HG03159 (cell line): ENCODE measurements at regions not wholly inside any gene's neighbourhood (a gene's known extent, or its start where the extent isn't known, plus 50 kb on each side); places are given as distances from the start of the nearest gene placed in this dataset.
A peak's percentile ranks its signal among the peaks of the same experiment; 100 is the strongest.
"Not testable (repeated sequence)": the region's sequence is repeated elsewhere in the genome, so short reads cannot be mapped to it uniquely, and the experiment has no call there.

ENCODE experiments used
- ATAC-seq: cut with Tn5 transposase; IDR thresholded peaks from one replicate; pipeline ENCODE4 v1.9.1; 2021; ENCODE audit warnings: mild to moderate bottlenecking, moderate library complexity; ENCODE audit not compliant: unreplicated experiment

DNA sequence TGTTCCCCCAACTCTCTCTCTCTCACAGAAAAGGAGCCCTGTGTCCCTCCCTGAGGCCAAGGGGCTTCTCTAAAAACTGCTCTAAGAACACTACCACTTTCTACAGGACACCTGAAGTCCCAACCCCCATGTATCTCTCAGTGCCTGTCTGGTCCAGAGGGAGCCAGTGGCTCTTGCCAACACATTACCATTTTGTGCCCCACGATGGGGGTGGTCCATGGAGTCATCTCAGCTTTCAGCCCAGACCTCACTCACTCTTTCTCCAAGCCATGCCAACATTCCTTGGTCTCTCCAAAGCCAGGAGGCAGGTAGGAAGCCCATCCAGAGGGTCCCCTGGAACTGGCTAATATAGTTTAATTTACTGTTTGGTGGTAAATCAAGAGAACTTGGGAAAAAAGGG, 962.1 kb upstream of the DEFB115 start:
- not testable (repeated sequence) for ATAC-seq

DNA sequence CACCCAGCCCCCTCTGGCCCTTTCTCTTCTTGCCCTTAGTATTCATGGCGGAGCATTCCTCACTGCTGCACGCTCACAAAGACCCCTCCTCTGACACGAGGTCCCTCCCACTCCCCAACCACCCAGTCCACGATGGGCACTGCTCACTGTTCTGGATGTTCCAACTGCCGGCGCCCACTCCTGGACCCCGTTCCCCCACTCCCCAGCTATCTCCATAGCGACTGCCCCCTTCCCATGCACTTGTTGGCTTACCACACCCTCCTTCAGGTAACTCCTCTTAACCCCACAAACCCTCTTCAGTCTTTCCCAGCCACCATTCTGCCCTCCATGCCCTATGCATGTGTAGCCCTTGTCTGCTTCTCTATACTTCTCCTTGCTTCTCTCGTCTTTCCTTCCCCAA, 961.5 kb upstream of the DEFB115 start:
- not testable (repeated sequence) for ATAC-seq

DNA sequence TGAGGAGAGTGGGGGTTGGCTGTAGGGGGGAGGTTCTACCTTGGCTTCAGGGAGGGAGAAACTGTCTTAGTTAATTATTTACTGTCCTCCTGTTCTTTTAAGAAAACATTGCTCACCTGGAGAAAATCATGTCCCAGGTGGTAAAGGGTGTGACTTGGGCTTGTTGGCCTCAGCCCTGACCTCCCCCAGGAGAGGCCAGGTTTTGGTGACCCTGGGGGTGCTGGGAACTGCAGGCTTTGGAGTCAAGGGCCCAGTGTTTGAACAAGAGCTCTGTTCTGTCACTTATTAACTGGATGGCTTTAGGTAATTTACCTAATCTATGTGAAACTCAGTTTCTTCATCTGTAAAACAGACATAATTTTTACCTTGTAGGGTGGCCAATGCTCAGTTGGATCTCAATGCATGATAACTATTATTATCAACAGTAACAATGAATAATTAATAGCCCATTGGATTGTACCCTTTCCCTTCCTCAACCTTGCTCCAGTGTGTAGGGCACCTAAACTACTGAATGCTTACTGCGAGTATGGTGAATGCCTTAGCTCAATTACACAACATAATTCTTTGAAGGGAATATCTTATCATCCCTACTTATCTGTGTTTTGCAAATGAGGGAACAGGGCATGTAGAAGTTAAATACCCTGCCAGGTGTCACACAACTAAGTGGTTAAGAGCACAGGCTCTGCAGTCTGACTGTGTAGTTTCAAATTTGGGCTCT, 959.4 kb upstream of the DEFB115 start:
- ATAC-seq, result not testable (repeated sequence)

DNA sequence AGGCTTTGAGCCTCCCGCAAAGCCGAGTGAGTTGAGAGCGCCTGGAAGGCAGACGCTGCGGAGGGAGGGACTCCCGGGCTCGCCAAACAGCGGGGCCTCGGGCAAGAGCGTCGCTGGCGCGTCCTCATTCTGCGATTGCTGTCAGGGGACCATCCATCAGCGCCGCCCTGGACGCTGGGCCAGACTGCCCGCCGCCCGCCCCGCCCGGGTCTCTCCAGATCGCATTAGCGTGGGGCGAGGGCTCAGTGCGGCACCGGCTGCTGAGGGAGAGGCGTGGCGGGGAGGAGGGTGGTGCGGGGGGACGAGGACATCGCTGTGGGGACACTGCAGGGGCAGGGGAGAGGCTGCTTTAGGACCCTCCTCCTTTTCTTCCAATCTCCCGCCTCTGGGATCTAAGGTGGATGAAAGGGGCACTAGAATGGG, 957.2 kb upstream of the DEFB115 start:
- not testable (repeated sequence) for ATAC-seq

DNA sequence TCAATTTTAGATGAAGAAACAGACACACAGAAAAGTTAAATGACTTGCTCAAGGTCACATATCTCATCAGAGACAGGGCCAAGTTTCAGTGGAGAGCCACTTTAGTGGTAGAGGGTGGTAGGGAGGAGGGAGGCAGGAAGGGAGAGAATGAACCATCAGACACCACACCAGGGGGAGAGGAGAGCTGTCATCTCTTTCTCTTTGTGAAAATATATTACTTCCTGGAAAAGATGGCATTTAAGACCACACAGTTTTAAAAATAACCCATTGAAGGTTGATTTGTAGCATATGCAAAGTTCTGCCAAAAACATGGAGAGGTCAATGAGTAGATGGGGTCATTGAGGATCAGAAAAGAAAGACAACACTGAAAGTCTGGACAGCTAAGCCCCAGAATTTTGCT, 954.7 kb upstream of the DEFB115 start:
- not testable (repeated sequence) for ATAC-seq

DNA sequence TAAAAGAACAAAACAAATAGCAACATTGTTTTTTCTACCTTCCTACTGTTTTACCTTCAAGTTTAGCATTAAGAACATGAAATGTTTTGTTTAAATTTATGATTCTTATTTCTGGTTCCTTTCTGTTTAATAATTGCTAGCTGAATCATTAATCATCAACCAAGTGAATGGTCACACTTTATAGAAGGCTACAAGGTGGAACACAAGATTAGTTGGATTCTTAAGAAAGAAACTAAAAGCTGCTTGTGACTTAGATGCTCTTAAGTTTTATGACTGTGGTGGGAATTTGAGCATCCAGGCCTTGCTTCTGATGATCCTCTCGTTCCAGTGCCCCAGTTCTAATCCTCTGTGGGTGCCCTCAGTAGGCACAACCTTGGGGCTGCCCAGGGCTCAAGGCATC, 947.5 kb upstream of the DEFB115 start:
- ATAC-seq, result not testable (repeated sequence)

DNA sequence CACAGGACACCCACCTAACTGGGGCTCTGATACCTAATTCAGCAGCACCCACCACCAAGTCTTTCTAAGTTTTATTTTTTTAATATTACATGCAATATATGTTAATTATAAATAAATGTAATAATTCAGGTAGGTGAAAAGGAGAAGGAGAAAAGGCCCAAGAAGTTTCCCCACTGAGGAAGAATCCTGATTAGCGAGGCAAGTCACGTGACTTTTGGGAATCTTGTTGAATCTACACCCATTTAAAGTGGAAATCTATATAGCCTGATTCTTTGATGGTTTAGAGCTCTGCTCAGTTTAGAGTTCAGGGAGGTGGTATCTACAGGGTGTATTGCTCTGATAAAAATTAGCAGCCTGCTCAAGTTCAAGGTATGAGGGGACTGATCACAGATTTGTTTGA, 947.1 kb upstream of the DEFB115 start:
- ATAC-seq, result not testable (repeated sequence)

DNA sequence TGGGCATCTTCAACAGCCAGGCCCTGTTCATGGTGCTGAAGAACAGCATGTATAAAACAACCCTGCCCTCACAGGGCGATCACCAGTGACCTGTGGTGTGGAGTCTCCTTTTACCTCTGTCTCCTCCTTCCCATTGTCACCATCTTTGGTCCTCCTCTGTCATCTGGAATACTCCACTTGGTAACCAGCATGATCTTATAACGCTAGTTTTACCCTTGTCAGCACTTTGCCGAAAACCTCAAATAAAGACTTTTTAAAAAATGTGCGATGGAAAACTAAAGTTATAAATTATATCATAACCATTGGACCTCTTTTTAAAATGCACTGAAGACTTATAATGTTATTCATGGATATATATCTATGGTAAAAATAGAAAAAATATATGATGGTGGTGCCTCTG, 945.2 kb upstream of the DEFB115 start:
- not testable (repeated sequence) for ATAC-seq

DNA sequence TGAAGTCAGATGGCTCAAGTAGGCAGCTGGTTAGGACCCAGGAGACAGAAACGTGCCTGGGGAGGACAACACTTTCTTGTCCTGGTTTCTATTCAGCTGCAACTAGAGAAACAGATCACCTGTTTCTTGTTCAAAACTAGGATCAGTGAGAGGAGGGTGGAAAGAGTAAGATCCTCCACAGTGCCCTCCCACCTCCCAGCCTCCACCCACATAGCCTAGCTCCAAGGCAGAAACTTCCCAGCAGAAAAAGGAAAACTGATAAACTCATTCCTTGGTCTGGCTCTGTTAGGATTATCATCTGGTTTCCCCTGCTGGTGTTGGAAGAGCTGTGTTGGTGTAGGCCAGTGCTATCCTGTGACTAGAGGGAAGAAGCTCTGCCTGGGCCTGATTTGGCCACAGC, 943.8 kb upstream of the DEFB115 start:
- not testable (repeated sequence) for ATAC-seq

DNA sequence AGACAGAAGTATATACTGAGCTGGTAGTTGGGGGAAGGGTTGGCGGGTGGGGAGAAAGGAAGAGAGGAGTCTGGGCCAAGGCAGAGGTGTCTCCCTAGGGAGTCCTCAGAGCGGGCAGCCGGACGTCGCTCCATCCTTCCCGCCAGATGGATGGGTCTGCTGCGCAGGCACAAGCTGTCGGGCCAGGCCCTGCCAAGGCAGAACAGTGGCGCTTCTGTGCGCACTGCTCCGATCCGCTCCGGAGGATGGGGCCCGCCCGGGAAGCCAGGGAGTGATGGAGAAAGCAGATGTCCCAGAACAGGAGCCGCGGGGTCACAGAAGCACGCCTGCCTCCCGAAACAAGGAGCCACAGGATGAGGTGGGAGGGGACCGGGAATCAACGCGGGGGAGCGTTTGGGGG, 941.4 kb upstream of the DEFB115 start:
- not testable (repeated sequence) for ATAC-seq

DNA sequence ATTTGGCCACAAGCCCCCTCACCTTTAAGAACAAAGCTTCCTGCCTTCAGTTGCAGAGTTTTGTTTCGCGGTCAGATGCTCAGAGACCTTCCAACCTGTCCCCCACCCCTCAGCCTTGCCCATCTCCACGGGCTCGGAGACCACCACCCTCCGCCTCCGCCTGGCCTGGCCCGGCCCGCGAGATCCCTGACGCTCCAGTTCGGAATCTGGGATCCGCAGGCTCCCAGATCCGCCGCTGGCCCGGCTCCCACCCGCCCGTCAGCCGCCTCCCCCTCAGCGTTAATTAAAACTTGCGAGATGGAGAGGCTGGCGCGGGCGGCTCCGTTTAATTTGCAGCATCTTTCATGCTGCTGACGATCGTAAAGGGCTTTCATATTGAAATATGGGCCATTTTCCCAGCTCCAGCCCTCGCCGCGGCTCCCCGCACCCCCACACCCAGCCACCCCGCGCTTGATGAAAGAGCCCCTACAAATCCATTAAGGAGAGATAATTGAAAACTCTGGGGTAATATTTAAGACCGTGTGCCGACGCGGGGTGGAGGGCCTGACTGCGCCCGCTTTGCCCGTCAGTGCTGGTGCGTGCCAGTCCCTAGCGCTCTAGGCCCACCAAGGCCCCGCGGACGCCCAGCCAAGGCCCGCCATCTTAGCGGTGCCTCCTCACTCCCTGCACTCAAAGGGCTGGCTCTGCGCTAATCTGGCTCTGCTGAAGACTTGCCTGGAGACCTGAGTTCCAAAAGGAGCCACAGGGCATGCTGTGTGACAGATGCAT, 940.7 kb upstream of the DEFB115 start:
- not testable (repeated sequence) for ATAC-seq

DNA sequence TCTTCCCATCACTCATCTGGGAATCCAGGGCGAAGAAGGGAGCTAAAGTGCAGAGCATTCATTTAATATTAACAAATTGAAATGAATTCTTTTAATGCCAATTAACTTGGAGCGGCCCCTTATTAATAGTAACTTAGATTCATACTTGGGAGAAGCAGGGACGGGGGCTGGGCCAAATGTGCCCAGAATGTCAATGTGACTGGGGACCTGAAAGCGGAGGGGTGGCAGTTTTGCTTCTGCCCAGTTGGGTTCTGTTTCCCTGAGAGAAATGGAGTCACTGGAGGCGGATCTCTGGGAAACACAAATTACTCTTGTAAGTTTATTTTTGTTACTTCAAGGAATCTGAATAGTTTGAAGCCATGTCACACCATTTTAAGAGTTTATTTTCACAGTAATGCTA, 923.7 kb upstream of the DEFB115 start:
- not testable (repeated sequence) for ATAC-seq

DNA sequence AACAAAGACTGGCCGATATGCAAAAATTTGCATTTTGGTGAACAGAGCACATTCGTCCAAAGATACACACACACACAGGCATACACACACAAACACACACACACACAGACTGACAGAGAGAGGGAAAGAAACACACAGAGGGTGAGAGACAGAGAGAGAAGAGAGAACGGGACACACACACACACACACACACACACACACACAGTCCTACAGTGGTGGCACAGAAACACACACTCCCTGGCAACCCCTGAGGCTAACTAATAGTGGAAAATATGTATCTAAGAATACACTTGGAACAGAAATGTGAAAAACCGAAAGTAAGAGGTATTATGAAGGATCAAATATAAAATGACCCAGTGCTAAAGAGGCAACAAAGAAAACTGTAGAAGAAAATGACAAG, 919.9 kb upstream of the DEFB115 start:
- not testable (repeated sequence) for ATAC-seq

DNA sequence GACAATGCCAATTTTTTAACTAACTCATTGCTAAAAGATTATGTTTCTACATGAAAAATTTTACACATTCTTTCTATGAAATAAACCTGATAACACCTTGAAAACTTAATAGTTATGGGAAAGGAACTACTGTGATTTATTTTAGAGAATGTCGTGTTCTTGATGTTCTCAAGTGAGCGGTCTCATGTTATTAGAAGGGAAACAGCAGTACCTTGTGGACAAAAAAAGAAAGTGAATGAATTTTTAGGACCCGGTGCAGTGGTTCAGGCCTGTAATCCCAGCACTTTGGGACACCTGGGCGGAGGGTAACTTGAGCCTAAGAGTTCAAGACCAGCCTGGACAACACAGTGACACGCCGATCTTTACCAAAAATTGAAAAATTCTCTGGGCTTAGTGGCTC, 908.5 kb upstream of the DEFB115 start:
- ATAC-seq, result not testable (repeated sequence)

DNA sequence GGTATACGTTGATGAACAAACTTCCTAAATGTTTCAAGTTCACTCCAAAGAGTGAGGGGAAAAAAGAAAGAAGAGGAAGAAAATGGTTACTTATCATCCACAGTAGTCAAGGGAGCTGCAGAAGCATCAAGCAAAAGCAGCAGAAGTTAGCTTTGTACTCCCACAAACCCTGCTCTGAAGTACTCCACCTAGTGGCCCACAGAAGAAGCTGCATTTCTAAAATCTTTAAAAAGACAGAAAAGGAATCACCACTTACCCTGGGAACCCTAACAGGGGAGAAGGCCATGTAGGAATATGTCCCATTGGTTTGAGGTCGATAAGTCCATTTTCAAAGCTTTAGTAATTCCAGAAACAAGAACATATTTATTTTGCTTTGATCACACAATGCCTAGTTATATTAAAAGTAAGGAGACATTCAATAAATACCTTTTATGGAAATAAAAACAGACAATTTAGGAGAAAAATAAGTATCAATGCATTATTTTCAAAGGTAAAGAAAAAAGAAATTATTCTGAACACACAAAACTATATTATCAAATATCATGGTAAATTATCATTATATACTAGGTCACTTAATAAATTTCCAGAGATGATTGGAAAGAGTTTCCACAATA, 900.5 kb upstream of the DEFB115 start:
- ATAC-seq, result not testable (repeated sequence)

DNA sequence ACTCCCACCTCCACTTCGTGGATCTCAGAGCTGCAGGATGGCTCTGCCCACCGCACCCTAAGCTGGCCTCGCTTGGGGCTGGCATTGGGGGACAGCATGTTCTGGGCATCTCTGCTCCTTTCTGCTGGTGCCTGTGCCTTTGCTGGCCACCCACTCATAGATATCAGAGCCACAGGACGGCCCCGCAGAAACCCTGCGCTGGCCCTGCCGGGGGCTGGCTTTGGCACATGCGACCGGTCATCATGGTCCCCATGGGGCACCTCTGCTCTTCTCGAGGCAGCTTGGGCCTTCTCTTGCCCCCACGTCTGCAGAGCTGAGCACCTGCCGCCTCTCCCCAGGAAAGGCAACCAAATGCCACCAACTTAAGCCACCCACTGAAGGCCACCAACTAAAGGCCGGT, 895.7 kb upstream of the DEFB115 start:
- ATAC-seq, result not testable (repeated sequence)

DNA sequence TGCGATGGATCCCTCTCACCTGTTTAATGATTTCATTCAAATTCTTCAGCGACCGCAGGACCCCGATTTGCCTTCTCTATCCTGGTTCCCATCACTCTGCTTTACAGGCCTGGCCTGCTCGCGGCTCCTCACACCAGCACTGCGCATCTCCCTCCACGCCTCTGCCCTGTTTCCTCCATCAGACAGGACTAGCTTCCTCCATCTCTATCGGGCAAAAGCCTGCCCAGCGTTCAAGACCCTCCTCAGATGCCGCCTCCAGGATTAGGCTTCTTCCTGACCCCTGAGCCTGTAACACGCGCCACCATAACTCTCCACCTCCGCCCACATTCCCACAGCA, 881.1 kb upstream of the DEFB115 start:
- ATAC-seq, result not testable (repeated sequence)

DNA sequence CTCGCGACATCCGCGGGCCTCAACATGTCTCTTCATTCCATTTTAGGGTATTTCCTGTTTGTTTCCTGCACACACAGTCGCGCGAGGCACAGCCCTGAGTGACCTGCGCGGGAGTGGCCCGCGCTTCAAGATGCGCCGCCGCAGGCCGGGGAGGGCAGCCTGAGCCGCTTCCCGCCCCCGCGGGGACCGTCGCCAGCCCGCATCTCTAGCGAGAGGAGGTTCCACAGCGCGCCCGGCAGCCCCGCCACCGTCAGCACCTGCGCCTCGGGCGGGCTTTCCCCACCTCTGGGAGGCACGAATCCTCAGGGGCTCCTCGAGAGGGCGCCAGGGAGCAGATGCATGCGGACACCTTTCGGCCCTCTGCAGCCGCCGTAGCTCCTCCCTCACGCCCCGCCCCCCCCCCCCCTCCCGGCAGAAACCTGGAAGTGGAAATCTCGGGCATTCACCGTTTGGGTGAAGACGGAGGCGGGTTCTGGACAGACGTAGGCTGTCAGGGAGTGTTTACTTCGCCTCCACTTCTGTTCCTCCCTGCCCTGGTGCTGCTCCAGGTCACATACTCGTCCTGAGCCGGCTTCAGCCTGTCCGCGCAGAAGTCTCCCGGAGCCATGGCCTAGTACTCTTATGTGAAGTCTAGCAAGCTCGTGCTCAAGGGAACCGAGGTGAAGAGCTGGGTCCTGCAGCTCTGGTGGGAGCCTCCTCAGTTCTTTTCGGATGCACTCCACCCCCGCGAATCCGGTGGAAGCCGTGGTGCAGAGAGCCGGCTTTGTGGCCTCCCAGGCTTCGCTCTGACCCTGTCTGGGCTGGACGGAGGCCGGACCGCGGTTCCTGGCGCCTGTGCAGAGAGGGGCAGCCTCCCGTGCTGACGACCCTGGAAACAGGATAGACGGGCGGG, 880.5 kb upstream of the DEFB115 start:
- ATAC-seq, result peak; percentile 78

DNA sequence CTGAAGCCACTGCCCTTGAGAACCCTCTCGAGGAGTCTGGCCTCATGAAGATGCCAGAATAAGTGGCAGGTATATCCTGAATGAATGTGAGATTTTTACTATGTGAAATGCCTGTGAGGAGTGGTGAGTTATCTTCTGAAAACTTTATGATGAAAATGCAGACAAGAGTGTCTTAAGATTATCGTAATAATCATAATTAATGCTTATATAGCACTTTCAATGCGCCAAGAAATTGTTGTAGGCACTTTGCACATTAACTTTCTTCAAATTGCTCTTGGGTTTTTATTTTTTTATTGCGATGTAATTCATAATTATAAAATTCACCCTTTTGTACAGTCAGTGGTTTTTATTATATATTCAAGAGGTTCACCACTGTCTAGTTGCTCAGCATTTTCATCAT, 879.1 kb upstream of the DEFB115 start:
- not testable (repeated sequence) for ATAC-seq

DNA sequence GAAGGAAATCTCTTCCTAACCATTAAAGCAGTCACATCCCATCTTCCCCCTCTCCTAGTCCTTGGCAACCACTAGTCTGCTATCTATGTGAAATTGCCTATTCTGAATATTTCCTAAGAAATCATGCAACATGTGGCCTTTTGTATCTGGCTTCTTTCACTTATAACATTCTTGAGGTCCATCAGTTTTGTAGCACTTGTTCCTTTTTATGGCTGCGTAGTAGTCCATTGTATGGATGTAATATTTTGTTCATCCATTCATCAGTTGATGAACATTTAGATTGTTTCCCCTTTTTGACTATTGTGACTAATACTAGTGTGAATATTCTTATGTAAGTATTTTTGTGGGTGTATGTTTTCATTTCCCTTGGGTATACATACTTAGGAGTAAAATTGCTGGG, 878.7 kb upstream of the DEFB115 start:
- ATAC-seq, result not testable (repeated sequence)

DNA sequence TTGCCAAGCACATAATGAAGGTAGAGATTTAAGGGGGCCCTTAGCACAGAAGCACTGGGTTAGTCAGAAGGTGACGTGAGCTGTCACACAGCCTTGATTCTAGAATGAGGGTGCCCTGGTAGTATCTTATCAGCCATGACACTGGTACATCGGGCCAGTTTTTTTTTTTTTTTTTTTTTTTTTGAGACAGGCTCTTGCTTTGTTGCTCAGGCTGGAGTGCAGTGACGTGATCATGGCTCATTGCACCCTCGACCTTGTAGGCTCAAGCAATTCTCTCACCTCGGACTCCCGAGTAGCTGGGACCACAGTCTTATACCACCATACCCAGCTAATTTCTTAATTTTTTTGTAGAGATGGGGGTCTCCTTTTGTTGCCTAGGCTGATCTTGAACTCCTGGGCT, 872.6 kb upstream of the DEFB115 start:
- ATAC-seq, result not testable (repeated sequence)
